Thoracic aorta (tissue), 2 donors: ENCODE measurements at regions not wholly inside any gene's neighbourhood (a gene's known extent, or its start where the extent isn't known, plus 50 kb on each side); places are given as distances from the start of the nearest gene placed in this dataset.

ENCODE experiments used
- ATAC-seq: fragments of 150-250 bp; one replicate; pipeline ENCODE4 v1.8.0; 2017; ENCODE audit warnings: low read depth; ENCODE audit not compliant: insufficient number of reproducible peaks, low FRiP score
- DNase-seq: peaks from one replicate; pipeline ENCODE4 v3.0.0-alpha.2; 2020; ENCODE audit warnings: low spot score
- H3K27ac ChIP-seq, 2 donors: fragments of 200-600 bp; sonication (generic); 1 replicate in 1 of 2; 2 replicates in 1 of 2; pipeline ENCODE4 v1.5.1; 2016; ENCODE audit warnings: mild to moderate bottlenecking in 2 of 2, moderate library complexity in 2 of 2
- H3K27me3 ChIP-seq: fragments of 200-600 bp; sonication (generic); replicated peaks from 2 replicates; pipeline ENCODE4 v1.6.0; 2016; ENCODE audit warnings: mild to moderate bottlenecking; ENCODE audit not compliant: insufficient read depth
- H3K36me3 ChIP-seq: fragments of 200-600 bp; sonication (generic); one replicate; pipeline ENCODE4 v1.5.1; 2016
- H3K4me1 ChIP-seq, 2 donors: fragments of 200-600 bp; sonication (generic); 1 replicate in 1 of 2; 2 replicates in 1 of 2; pipeline versions ENCODE4 v1.5.1 to v1.6.0; 2016; ENCODE audit warnings: low read depth in 2 of 2, mild to moderate bottlenecking in 1 of 2; ENCODE audit not compliant: control insufficient read depth in 1 of 2
- H3K4me3 ChIP-seq: fragments of 200-600 bp; sonication (generic); 2 replicates; pipeline ENCODE4 v1.5.1; 2016; ENCODE audit warnings: mild to moderate bottlenecking
- H3K9me3 ChIP-seq: fragments of 200-600 bp; sonication (generic); 2 replicates; pipeline ENCODE4 v1.5.1; 2016
- CTCF ChIP-seq: fragments of 200-600 bp; sonication (generic); IDR thresholded peaks from one replicate; pipeline ENCODE4 v1.5.1; 2019; ENCODE audit warnings: antibody characterized with exemption

- no peaks in the 10 kb centered on the region for H3K4me1 ChIP-seq
- no peak for ATAC-seq
- H3K27ac ChIP-seq = no peak overlapping the region
- H3K36me3 ChIP-seq = no peaks in the 10 kb centered on the region
- H3K27me3 ChIP-seq = no peaks in the 10 kb centered on the region
- DNase-seq = no peak
- H3K9me3 ChIP-seq = peaks cover 5% of the 10 kb centered on the region
- H3K4me3 ChIP-seq = no peak overlapping the region
- TF ChIP-seq CTCF = no peak
Observed at GRCh38 chr3:40731445-40731844, 206.7 kb downstream of the ZNF621 start.

DNA sequence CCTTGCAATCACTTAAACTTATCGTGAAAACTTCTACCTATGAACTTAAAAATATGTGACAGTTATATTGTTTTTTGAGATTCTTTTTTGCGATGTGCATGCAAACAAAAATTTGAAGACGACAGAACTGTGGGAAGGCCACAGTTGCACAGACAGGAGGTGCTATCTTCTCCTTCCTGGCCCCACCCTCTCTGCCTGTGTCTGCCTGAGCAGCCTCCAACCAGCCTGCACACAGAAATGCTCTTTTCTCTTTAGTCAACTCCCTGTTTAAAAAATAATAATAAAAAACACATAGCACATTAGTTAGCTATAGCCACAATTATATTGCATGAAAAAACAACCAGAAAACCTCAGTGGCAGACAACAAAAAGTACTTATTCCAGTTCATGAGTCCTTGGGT lies 212.2 kb downstream of the ZNF621 start:
- Histone ChIP-seq H3K9me3 (no peaks in the 10 kb centered on the region), H3K4me1 (no peaks in the 10 kb centered on the region), H3K36me3 (no peaks in the 10 kb centered on the region), H3K27me3 (no peaks in the 10 kb centered on the region), H3K27ac (no peak overlapping the region), H3K4me3 (no peak overlapping the region)
- TF ChIP-seq CTCF = no peak
- ATAC-seq (no peak), DNase-seq (no peak)

GRCh38 chr3:40737343-40737742 lies 212.6 kb downstream of the ZNF621 start:
- Histone ChIP-seq H3K9me3 (no peaks in the 10 kb centered on the region), H3K4me1 (no peaks in the 10 kb centered on the region), H3K27me3 (no peaks in the 10 kb centered on the region), H3K4me3 (no peak overlapping the region), H3K36me3 (no peaks in the 10 kb centered on the region), H3K27ac (no peak overlapping the region)
- no peak for TF ChIP-seq CTCF
- ATAC-seq (no peak), DNase-seq (no peak)

DNA sequence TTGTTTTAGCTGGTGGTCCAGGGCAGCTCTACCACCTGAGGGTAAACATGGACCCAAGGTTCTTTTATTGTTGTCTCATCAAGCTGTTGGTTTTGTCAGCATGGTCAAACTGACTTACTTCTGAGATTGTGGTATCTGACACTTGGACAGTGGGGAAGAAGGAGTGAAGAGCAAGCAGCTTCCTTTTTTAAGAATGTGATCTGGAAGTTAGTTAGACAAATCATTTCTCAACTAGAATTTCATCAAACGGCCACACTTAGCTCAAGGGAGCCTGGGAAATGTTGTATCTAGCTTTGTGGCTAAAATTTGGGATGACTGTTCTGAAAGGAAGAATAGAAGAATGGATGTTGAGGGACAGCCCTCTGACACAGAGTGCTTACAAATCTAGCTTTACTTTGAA lies 215.2 kb downstream of the ZNF621 start:
- no peaks in the 10 kb centered on the region for H3K36me3 ChIP-seq
- no peaks in the 10 kb centered on the region for H3K27me3 ChIP-seq
- H3K4me3 ChIP-seq = no peak overlapping the region
- DNase-seq (no peak), ATAC-seq (no peak)
- no peaks in the 10 kb centered on the region for H3K9me3 ChIP-seq
- no peaks in the 10 kb centered on the region for H3K4me1 ChIP-seq
- H3K27ac ChIP-seq = no peak overlapping the region
- TF ChIP-seq CTCF = no peak

GRCh38 chr3:40741729-40742128 lies 217.0 kb downstream of the ZNF621 start:
- H3K36me3 ChIP-seq = no peaks in the 10 kb centered on the region
- H3K4me3 ChIP-seq = no peak overlapping the region
- no peaks in the 10 kb centered on the region for H3K9me3 ChIP-seq
- H3K4me1 ChIP-seq = no peaks in the 10 kb centered on the region
- DNase-seq (no peak), ATAC-seq (no peak)
- TF ChIP-seq CTCF = no peak
- no peaks in the 10 kb centered on the region for H3K27me3 ChIP-seq
- no peak overlapping the region for H3K27ac ChIP-seq
